ENCODE measurements at regions not wholly inside any gene's neighbourhood (a gene's known extent, or its start where the extent isn't known, plus 50 kb on each side); places are given as distances from the start of the nearest gene placed in this dataset.

- Histone ChIP-seq H3K36me3 (replicated peaks; ENCODE audit: low read depth, low read length) (no peaks in the 10 kb centered on the region), H2AFZ (ENCODE audit: low read depth, low read length) (no peak overlapping the region), H3K4me2 (ENCODE audit: low read length) (no peak overlapping the region), H3K27ac (ENCODE audit: low read length) (no peak overlapping the region), H4K20me1 (ENCODE audit: insufficient read depth, low read length) (no peaks in the 10 kb centered on the region), H3K9ac (ENCODE audit: low read length) (no peak overlapping the region), H3K4me3 (ENCODE audit: low read length) (no peak overlapping the region), H3K4me1 (ENCODE audit: low read length) (no peaks in the 10 kb centered on the region), H3K79me2 (ENCODE audit: low read length) (no peaks in the 10 kb centered on the region), H3K27me3 (ENCODE audit: low read depth, low read length) (no peaks in the 10 kb centered on the region), H3K9me3 (ENCODE audit: insufficient read depth, low read length) (no peaks in the 10 kb centered on the region)
- TF ChIP-seq, protein P1, sequence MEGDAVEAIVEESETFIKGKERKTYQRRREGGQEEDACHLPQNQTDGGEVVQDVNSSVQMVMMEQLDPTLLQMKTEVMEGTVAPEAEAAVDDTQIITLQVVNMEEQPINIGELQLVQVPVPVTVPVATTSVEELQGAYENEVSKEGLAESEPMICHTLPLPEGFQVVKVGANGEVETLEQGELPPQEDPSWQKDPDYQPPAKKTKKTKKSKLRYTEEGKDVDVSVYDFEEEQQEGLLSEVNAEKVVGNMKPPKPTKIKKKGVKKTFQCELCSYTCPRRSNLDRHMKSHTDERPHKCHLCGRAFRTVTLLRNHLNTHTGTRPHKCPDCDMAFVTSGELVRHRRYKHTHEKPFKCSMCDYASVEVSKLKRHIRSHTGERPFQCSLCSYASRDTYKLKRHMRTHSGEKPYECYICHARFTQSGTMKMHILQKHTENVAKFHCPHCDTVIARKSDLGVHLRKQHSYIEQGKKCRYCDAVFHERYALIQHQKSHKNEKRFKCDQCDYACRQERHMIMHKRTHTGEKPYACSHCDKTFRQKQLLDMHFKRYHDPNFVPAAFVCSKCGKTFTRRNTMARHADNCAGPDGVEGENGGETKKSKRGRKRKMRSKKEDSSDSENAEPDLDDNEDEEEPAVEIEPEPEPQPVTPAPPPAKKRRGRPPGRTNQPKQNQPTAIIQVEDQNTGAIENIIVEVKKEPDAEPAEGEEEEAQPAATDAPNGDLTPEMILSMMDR (IDR thresholded peaks at IDR 0.05; ENCODE audit: low read depth, low read length): no peak
- TF ChIP-seq EZH2phosphoT487 (IDR thresholded peaks at IDR 0.05; ENCODE audit: low read depth): no peak
Observed at GRCh38 chr16:35713762-35714650, 2254.6 kb downstream of the TP53TG3F start.

DNA sequence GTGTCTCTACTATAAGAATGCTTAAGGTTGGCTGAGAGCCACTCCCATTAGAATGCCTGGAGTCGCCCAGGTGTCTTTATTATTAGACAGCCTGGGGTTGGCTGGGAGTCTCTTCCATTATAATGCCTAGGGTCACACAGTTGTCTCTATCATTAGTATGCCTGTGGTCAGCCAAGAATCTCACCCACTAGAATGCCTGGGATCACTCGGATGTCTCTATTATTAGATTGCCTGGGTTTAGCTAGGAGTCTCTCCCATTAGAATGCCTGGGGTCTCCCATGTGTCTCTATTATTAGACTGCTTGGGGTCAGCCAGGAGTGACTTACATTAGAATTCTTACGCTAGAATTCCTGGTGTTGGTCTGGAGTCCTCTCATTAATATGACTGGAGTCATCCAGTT is 2255.3 kb downstream of the TP53TG3F start:
- Histone ChIP-seq H3K79me2 (ENCODE audit: low read length) (no peaks in the 10 kb centered on the region), H3K4me1 (ENCODE audit: low read length) (no peaks in the 10 kb centered on the region), H3K27ac (ENCODE audit: low read length) (no peak overlapping the region), H4K20me1 (ENCODE audit: insufficient read depth, low read length) (no peaks in the 10 kb centered on the region), H3K4me3 (ENCODE audit: low read length) (no peak overlapping the region), H3K9ac (ENCODE audit: low read length) (no peak overlapping the region), H3K27me3 (ENCODE audit: low read depth, low read length) (no peaks in the 10 kb centered on the region), H2AFZ (ENCODE audit: low read depth, low read length) (no peak overlapping the region), H3K36me3 (replicated peaks; ENCODE audit: low read depth, low read length) (no peaks in the 10 kb centered on the region), H3K9me3 (ENCODE audit: insufficient read depth, low read length) (no peaks in the 10 kb centered on the region), H3K4me2 (ENCODE audit: low read length) (no peak overlapping the region)
- TF ChIP-seq EZH2phosphoT487 (IDR thresholded peaks at IDR 0.05; ENCODE audit: low read depth): no peak
- TF ChIP-seq, protein P1 (IDR thresholded peaks at IDR 0.05; ENCODE audit: low read depth, low read length): no peak

DNA sequence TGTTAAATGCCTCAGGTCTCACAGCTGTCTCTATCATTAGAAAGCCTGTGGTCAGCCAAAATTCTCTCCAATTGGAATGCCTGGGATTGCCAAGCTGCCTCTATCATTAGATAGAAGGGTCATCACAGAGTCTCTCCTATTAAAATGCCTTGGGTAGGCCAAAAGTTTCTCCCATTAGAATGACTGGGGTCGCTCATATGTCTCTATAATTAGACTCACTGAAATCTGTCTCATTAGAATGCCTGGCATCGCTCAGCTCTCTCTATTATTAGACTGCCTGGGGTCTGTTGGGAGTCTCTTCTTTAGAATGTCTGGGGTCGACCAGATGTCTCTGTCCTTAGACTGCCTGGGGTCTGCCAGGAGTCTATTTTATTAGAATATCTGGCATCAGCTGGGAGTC is 2265.1 kb downstream of the TP53TG3F start:
- no peaks in the 10 kb centered on the region for H3K36me3 ChIP-seq (replicated peaks; ENCODE audit: low read depth, low read length)
- H4K20me1 ChIP-seq (ENCODE audit: insufficient read depth, low read length): no peaks in the 10 kb centered on the region
- no peaks in the 10 kb centered on the region for H3K79me2 ChIP-seq (ENCODE audit: low read length)
- no peak overlapping the region for H3K9ac ChIP-seq (ENCODE audit: low read length)
- no peak overlapping the region for H3K27ac ChIP-seq (ENCODE audit: low read length)
- H3K9me3 ChIP-seq (ENCODE audit: insufficient read depth, low read length): peaks cover 4% of the 10 kb centered on the region; the same call in 1 of the 2 replicates
- no peak overlapping the region for H3K4me3 ChIP-seq (ENCODE audit: low read length)
- H2AFZ ChIP-seq (ENCODE audit: low read depth, low read length): no peak overlapping the region
- no peak overlapping the region for H3K4me2 ChIP-seq (ENCODE audit: low read length)
- TF ChIP-seq, protein P1 (IDR thresholded peaks at IDR 0.05; ENCODE audit: low read depth, low read length): no peak
- no peak for TF ChIP-seq EZH2phosphoT487 (IDR thresholded peaks at IDR 0.05; ENCODE audit: low read depth)
- H3K27me3 ChIP-seq (ENCODE audit: low read depth, low read length): no peaks in the 10 kb centered on the region
- no peaks in the 10 kb centered on the region for H3K4me1 ChIP-seq (ENCODE audit: low read length)

- peaks cover 4% of the 10 kb centered on the region; the same call in 1 of the 2 replicates for H3K9me3 ChIP-seq (ENCODE audit: insufficient read depth, low read length)
- no peaks in the 10 kb centered on the region for H4K20me1 ChIP-seq (ENCODE audit: insufficient read depth, low read length)
- H3K36me3 ChIP-seq (replicated peaks; ENCODE audit: low read depth, low read length): no peaks in the 10 kb centered on the region
- H3K27me3 ChIP-seq (ENCODE audit: low read depth, low read length): no peaks in the 10 kb centered on the region
- TF ChIP-seq, protein P1 (IDR thresholded peaks at IDR 0.05; ENCODE audit: low read depth, low read length): no peak
- TF ChIP-seq EZH2phosphoT487 (IDR thresholded peaks at IDR 0.05; ENCODE audit: low read depth): no peak
- no peaks in the 10 kb centered on the region for H3K79me2 ChIP-seq (ENCODE audit: low read length)
- no peak overlapping the region for H3K27ac ChIP-seq (ENCODE audit: low read length)
- no peak overlapping the region for H2AFZ ChIP-seq (ENCODE audit: low read depth, low read length)
- no peaks in the 10 kb centered on the region for H3K4me1 ChIP-seq (ENCODE audit: low read length)
- no peak overlapping the region for H3K4me3 ChIP-seq (ENCODE audit: low read length)
- no peak overlapping the region for H3K9ac ChIP-seq (ENCODE audit: low read length)
- H3K4me2 ChIP-seq (ENCODE audit: low read length): no peak overlapping the region
Observed at GRCh38 chr16:35725949-35726348, 2266.5 kb downstream of the TP53TG3F start.

Data from OCI-LY3 (cell line).